Ishikawa (cell line): ENCODE measurements at regions not wholly inside any gene's neighbourhood (a gene's known extent, or its start where the extent isn't known, plus 50 kb on each side); places are given as distances from the start of the nearest gene placed in this dataset.
A peak's percentile ranks its signal among the peaks of the same experiment; 100 is the strongest.

Source experiments
- CEBPB ChIP-seq: IDR thresholded peaks from 2 replicates; pipeline ENCODE4 v1.6.1; 2012
- CREB1 ChIP-seq: IDR thresholded peaks from 2 replicates; pipeline ENCODE4 v1.6.1; 2012; ENCODE audit warnings: low read depth
- EGR1 ChIP-seq: IDR thresholded peaks from 2 replicates; pipeline ENCODE4 v1.6.1; 2012
- EP300 ChIP-seq: IDR thresholded peaks from 2 replicates; pipeline ENCODE4 v1.6.1; 2012; ENCODE audit warnings: borderline replicate concordance
- FOXM1 ChIP-seq: IDR thresholded peaks from 2 replicates; pipeline ENCODE4 v1.6.1; 2012; ENCODE audit warnings: low read depth, borderline replicate concordance
- NFIC ChIP-seq: IDR thresholded peaks from 2 replicates; pipeline ENCODE4 v1.6.1; 2012
- RAD21 ChIP-seq: IDR thresholded peaks from 2 replicates; pipeline ENCODE4 v1.6.1; 2012; ENCODE audit warnings: low read depth
- TAF1 ChIP-seq: IDR thresholded peaks from 2 replicates; pipeline ENCODE4 v1.6.1; 2012; ENCODE audit warnings: low read depth, mild to moderate bottlenecking
- TCF12 ChIP-seq: IDR thresholded peaks from 2 replicates; pipeline ENCODE4 v1.6.1; 2012; ENCODE audit warnings: low read depth
- TEAD4 ChIP-seq: IDR thresholded peaks from 2 replicates; pipeline ENCODE4 v1.6.1; 2012
- YY1 ChIP-seq: IDR thresholded peaks from 2 replicates; pipeline ENCODE4 v1.6.1; 2012; ENCODE audit warnings: low read depth
- ZBTB7A ChIP-seq: IDR thresholded peaks from 2 replicates; pipeline ENCODE4 v1.6.1; 2012; ENCODE audit warnings: low read depth
- TF ChIP-seq, protein P1 (sequence below): IDR thresholded peaks from 2 replicates; pipeline ENCODE4 v1.6.1; 2012
- TF ChIP-seq, protein P2 (sequence below): IDR thresholded peaks from 2 replicates; pipeline ENCODE4 v1.6.1; 2012; ENCODE audit warnings: low read depth, mild to moderate bottlenecking
- TF ChIP-seq, protein P3 (sequence below): IDR thresholded peaks from 2 replicates; pipeline ENCODE4 v1.6.1; 2012

DNA sequence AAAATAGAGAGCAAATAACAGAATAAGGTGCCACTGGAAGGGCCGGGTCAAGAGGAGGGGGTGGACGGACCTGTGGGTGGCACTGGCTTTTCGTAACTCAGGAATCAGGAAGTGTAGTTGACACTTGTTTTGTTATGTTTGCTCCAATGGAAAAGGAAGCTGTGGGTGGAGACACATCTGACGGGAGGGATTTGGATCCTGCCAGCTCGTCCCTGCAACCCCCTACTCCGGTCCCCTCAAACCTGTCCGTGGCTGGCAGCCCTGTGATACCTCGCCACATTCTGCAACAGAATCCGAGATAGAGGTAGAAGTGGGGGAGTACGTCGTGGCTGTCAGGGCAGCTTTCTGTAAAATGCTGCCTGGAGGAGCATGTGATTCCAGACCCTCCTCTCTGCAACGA, 104.2 kb upstream of the IER5L start:
- TF ChIP-seq FOXM1 (peak; percentile 23; the same call in 1 of the 2 replicates), YY1 (no peak), RAD21 (no peak), TCF12 (no peak)

DNA sequence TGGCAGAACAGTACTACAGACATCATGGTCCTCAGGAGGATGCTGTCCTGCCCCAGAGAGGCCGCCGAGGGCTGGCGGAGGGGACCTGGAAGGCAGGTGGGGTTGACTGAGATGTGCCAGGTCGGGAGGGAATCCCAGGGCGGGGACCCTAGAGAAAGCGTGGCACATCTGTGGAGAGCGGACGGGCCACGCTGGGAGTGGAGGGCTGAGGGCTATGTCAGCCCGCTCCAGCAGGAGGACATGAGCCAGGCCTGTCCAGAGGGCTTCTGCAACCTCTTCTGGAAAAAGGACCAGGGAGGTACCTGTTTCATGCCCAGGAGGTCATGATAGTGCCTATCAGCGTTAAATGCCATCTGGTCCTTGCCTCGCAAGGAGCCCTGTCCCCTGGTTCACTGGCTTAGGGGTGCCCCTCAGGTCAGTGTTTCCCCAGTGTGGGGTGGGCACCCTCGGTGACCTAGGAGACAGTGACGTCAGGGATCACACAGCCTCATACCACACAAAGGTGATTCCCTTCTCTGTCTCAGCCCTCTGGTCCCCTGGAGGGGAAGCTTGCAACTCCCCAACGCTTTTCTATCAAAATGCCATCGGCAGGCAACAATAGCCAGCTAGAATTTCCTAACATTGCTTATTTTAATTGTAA, 103.6 kb upstream of the IER5L start:
- TF ChIP-seq TEAD4 (no peak), EGR1 (no peak), TAF1 (no peak)
- TF ChIP-seq, protein P1, sequence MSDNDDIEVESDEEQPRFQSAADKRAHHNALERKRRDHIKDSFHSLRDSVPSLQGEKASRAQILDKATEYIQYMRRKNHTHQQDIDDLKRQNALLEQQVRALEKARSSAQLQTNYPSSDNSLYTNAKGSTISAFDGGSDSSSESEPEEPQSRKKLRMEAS: no peak
- TF ChIP-seq, protein P2, sequence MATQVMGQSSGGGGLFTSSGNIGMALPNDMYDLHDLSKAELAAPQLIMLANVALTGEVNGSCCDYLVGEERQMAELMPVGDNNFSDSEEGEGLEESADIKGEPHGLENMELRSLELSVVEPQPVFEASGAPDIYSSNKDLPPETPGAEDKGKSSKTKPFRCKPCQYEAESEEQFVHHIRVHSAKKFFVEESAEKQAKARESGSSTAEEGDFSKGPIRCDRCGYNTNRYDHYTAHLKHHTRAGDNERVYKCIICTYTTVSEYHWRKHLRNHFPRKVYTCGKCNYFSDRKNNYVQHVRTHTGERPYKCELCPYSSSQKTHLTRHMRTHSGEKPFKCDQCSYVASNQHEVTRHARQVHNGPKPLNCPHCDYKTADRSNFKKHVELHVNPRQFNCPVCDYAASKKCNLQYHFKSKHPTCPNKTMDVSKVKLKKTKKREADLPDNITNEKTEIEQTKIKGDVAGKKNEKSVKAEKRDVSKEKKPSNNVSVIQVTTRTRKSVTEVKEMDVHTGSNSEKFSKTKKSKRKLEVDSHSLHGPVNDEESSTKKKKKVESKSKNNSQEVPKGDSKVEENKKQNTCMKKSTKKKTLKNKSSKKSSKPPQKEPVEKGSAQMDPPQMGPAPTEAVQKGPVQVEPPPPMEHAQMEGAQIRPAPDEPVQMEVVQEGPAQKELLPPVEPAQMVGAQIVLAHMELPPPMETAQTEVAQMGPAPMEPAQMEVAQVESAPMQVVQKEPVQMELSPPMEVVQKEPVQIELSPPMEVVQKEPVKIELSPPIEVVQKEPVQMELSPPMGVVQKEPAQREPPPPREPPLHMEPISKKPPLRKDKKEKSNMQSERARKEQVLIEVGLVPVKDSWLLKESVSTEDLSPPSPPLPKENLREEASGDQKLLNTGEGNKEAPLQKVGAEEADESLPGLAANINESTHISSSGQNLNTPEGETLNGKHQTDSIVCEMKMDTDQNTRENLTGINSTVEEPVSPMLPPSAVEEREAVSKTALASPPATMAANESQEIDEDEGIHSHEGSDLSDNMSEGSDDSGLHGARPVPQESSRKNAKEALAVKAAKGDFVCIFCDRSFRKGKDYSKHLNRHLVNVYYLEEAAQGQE: no peak

DNA sequence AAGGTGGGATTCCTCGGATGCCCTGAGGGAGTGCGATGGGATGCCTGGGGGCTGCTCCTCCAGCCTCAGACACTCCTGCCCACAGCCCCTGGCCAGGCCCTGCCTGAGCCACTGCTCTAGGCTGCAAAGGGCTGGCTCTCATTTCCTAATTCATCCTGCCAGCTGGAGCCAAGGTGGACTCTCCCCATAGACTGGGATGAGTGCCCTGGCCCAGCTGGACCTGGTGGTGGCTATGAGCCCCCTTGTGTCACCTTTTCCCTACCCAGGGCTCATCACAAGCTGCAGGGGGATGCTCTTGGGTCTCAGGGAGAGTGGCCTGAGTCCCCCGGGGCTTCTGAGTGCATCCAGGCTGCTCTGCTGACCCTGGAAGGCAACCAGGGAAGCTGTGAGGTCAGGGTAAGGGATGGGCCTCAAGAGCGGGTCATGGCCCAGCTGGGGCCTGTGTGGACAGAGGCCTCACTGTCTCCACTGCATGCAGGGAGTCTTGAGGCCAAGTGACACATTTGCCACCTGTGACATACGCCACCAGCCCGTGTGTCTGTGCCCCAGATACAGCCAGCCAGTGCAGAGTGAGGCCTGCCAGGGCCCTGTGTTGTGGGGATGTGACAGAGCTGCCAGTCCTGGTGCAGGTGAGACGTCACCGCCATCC, 102.7 kb upstream of the IER5L start:
- TF ChIP-seq, protein P1: no peak
- TF ChIP-seq NFIC (no peak), RAD21 (no peak), EGR1 (no peak), CREB1 (no peak), YY1 (no peak), EP300 (no peak), TAF1 (no peak), CEBPB (no peak), FOXM1 (no peak), ZBTB7A (no peak), TCF12 (no peak)
- TF ChIP-seq, protein P2: no peak

DNA sequence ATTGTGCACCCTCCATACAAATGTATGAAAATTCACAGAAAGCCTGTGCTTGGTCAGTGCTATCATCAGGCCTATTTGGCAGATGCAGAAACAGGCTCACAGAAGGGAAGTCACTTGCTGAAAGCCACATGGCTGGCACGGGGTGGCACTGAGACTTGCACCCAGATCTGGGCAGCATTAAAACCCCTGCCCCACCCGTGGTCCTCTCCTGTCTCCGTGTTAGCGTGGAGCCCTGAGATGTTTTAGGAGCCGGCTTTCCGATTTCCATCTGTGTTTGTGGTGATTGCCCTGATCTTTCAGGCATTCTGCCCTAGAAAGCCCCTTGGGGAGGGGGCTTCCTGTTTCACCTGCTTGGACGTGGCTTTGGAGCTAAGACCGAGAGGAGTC, 102.2 kb upstream of the IER5L start:
- TF ChIP-seq ZBTB7A (no peak), EGR1 (no peak), TAF1 (no peak), TCF12 (no peak), NFIC (no peak)

DNA sequence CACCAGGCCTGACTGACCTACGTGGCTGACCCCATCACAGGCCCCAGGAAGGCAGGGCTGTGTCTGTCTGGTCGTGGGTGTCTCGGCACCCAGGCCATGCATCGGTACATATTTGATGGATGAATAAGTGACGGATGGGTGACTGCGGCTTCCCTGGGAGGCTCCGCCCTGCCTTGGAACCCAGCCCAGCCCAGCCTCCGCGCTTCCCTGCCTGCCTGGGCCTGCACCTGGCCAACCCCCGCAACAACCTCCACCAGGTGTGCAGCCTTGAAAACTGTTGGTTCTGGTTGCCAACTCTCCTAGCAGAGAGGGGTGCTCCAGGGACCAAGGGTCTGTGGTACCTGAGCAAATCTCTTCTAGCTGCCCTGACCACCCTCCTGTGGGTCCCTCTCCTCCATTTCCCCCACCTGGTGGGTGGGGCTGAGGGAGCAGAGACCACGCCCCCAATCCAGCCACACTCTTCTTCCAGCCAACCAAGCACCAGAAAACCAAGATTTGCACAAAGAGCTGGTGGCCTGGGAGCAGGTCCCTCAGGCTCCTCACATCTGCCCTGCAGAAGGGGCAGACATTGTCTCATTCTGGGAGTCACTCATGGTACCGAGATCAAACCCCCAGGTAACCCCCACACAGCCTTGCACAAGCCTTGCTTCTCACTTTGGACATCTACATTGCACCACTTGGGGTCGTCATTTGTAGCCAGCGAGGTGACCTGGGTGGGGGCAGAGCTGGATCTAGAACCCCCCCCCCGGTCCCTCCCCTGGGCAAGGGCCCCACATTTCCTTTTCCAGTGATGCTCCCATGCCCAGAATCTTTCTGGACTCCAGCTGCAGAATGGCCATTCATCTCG, 100.6 kb upstream of the IER5L start:
- no peak for TF ChIP-seq CREB1
- peak; percentile 88; the same call in 1 of the 2 replicates for TF ChIP-seq TCF12
- TF ChIP-seq FOXM1: no peak
- TF ChIP-seq RAD21: no peak
- peak; percentile 90 for TF ChIP-seq NFIC
- peak; percentile 76 for TF ChIP-seq TEAD4
- TF ChIP-seq, protein P2: no peak
- TF ChIP-seq, protein P3, sequence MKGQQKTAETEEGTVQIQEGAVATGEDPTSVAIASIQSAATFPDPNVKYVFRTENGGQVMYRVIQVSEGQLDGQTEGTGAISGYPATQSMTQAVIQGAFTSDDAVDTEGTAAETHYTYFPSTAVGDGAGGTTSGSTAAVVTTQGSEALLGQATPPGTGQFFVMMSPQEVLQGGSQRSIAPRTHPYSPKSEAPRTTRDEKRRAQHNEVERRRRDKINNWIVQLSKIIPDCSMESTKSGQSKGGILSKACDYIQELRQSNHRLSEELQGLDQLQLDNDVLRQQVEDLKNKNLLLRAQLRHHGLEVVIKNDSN: 0 out of 2 replicates have a peak, but pooled peaks have one; percentile 18
- TF ChIP-seq EP300: peak; percentile 65; the same call in 1 of the 2 replicates
- TF ChIP-seq YY1: peak; percentile 39; the same call in 1 of the 2 replicates
- TF ChIP-seq CEBPB: no peak
- TF ChIP-seq, protein P1: peak; percentile 53
- no peak for TF ChIP-seq TAF1
- TF ChIP-seq ZBTB7A: peak; percentile 70
- TF ChIP-seq EGR1: peak; percentile 86
